H9 (cell line): ENCODE measurements at regions not wholly inside any gene's neighbourhood (a gene's known extent, or its start where the extent isn't known, plus 50 kb on each side); places are given as distances from the start of the nearest gene placed in this dataset.
A peak's percentile ranks its signal among the peaks of the same experiment; 100 is the strongest.

ENCODE experiments used
- DNase-seq: peaks from one replicate; pipeline ENCODE4 v3.0.0-alpha.2; 2017
- H2AFZ ChIP-seq: one replicate; pipeline ENCODE4 v1.6.1; 2013; ENCODE audit warnings: mild to moderate bottlenecking, low read length, control low read depth, moderate library complexity
- H2AK5ac ChIP-seq: 2 replicates; pipeline ENCODE4 v1.6.1; 2013; ENCODE audit warnings: low read length, control low read depth, mixed read lengths; ENCODE audit not compliant: insufficient read length
- H2BK120ac ChIP-seq: one replicate; pipeline ENCODE4 v1.6.1; 2013; ENCODE audit warnings: low read depth, mild to moderate bottlenecking, low read length, control low read depth, inconsistent platforms; ENCODE audit not compliant: poor library complexity, severe bottlenecking
- H2BK12ac ChIP-seq: 2 replicates; pipeline ENCODE4 v1.6.1; 2013; ENCODE audit warnings: low read length, control low read depth, mixed read lengths, low read depth; ENCODE audit not compliant: insufficient read length
- H2BK15ac ChIP-seq: 2 replicates; pipeline ENCODE4 v1.6.1; 2013; ENCODE audit warnings: low read depth, low read length, control low read depth
- H2BK20ac ChIP-seq: one replicate; pipeline ENCODE4 v1.6.1; 2013; ENCODE audit warnings: low read depth, mild to moderate bottlenecking, low read length, control low read depth, inconsistent platforms; ENCODE audit not compliant: poor library complexity, severe bottlenecking
- H2BK5ac ChIP-seq: 2 replicates; pipeline ENCODE4 v1.6.1; 2013; ENCODE audit warnings: low read length, control low read depth, mixed read lengths; ENCODE audit not compliant: insufficient read length
- H3K14ac ChIP-seq: 2 replicates; pipeline ENCODE4 v1.6.1; 2013; ENCODE audit warnings: low read length, control low read depth; ENCODE audit not compliant: insufficient read depth
- H3K18ac ChIP-seq: 2 replicates; pipeline ENCODE4 v1.6.1; 2013; ENCODE audit warnings: low read depth, mild to moderate bottlenecking, mixed read lengths, low read length, control low read depth; ENCODE audit not compliant: insufficient read length
- H3K23ac ChIP-seq: 2 replicates; pipeline ENCODE4 v1.6.1; 2013; ENCODE audit warnings: low read length, control low read depth, mixed read lengths, low read depth; ENCODE audit not compliant: insufficient read length
- H3K23me2 ChIP-seq: 2 replicates; pipeline ENCODE4 v1.6.1; 2013; ENCODE audit warnings: low read depth, mild to moderate bottlenecking, mixed read lengths, low read length, control low read depth; ENCODE audit not compliant: insufficient read length, poor library complexity, severe bottlenecking
- H3K27ac ChIP-seq: 2 replicates; pipeline ENCODE4 v1.5.1; 2013; ENCODE audit warnings: low read length, control low read depth, mixed read lengths, low read depth; ENCODE audit not compliant: insufficient read length
- H3K27me3 ChIP-seq: 2 replicates; pipeline ENCODE4 v1.6.1; 2013; ENCODE audit warnings: low read length, control low read depth, inconsistent platforms; ENCODE audit not compliant: insufficient read depth
- H3K4ac ChIP-seq: 2 replicates; pipeline ENCODE4 v1.6.1; 2013; ENCODE audit warnings: low read depth, mild to moderate bottlenecking, control low read depth, inconsistent platforms, low read length, moderate library complexity
- H3K4me1 ChIP-seq: 2 replicates; pipeline ENCODE4 v1.6.1; 2013; ENCODE audit warnings: low read length, control low read depth, inconsistent platforms; ENCODE audit not compliant: insufficient read depth
- H3K4me2 ChIP-seq: 2 replicates; pipeline ENCODE4 v1.6.1; 2013; ENCODE audit warnings: low read length, control low read depth, mixed read lengths; ENCODE audit not compliant: insufficient read length, insufficient read depth
- H3K56ac ChIP-seq: 2 replicates; pipeline ENCODE4 v1.6.1; 2013; ENCODE audit warnings: low read depth, mild to moderate bottlenecking, mixed read lengths, low read length, control low read depth; ENCODE audit not compliant: insufficient read length
- H3K79me1 ChIP-seq: 2 replicates; pipeline ENCODE4 v1.6.1; 2013; ENCODE audit warnings: low read depth, mild to moderate bottlenecking, moderate library complexity, low read length, control low read depth, inconsistent platforms; ENCODE audit not compliant: insufficient read depth, poor library complexity, severe bottlenecking
- H3K79me2 ChIP-seq: 2 replicates; pipeline ENCODE4 v1.6.1; 2013; ENCODE audit warnings: low read length, control low read depth, inconsistent platforms; ENCODE audit not compliant: insufficient read depth
- H3K9ac ChIP-seq: 2 replicates; pipeline ENCODE4 v1.6.1; 2013; ENCODE audit warnings: low read length, control low read depth, mixed read lengths; ENCODE audit not compliant: insufficient read length; ENCODE audit errors: extremely low read depth
- H3K9me3 ChIP-seq: one replicate; pipeline ENCODE4 v1.6.1; 2013; ENCODE audit warnings: low read depth, low read length, inconsistent platforms; ENCODE audit not compliant: control insufficient read depth
- H3T11ph ChIP-seq: one replicate; pipeline ENCODE4 v1.6.1; 2013; ENCODE audit warnings: mild to moderate bottlenecking, low read length, control low read depth, inconsistent platforms
- H4K20me1 ChIP-seq: one replicate; pipeline ENCODE4 v1.6.1; 2013; ENCODE audit not compliant: control insufficient read depth, insufficient read length, insufficient read depth
- H4K5ac ChIP-seq: 2 replicates; pipeline ENCODE4 v1.6.1; 2013; ENCODE audit warnings: low read depth, mild to moderate bottlenecking, mixed read lengths, low read length, control low read depth; ENCODE audit not compliant: insufficient read length
- H4K8ac ChIP-seq: replicated peaks from 2 replicates; pipeline ENCODE4 v1.6.1; 2013; ENCODE audit warnings: low read length, control low read depth, mixed read lengths, low read depth; ENCODE audit not compliant: insufficient read length
- H4K91ac ChIP-seq: 2 replicates; pipeline ENCODE4 v1.6.1; 2013; ENCODE audit warnings: low read depth, mild to moderate bottlenecking, moderate library complexity, mixed read lengths, low read length, control low read depth; ENCODE audit not compliant: insufficient read length
- H3K27ac Mint-ChIP-seq, 3 experiments: 2 replicates in 2 of 3; 3 replicates in 1 of 3; pipeline ENCODE4 v1.8.0; 2020 to 2021; ENCODE audit warnings: mixed read lengths in 3 of 3, mild to moderate bottlenecking in 1 of 3, moderate library complexity in 1 of 3
- H3K27me3 Mint-ChIP-seq: 2 replicates; pipeline ENCODE4 v1.8.0; 2021; ENCODE audit warnings: low read depth, mild to moderate bottlenecking, moderate library complexity, mixed read lengths
- H3K36me3 Mint-ChIP-seq, 3 experiments: 2 replicates in 2 of 3; 3 replicates in 1 of 3; pipeline ENCODE4 v1.8.0; 2020 to 2021; ENCODE audit warnings: low read depth in 3 of 3, mixed read lengths in 3 of 3; ENCODE audit not compliant: insufficient read depth in 1 of 3
- H3K4me1 Mint-ChIP-seq, 2 experiments: 2 replicates each; pipeline ENCODE4 v1.8.0; 2020; ENCODE audit warnings: mixed read lengths in 2 of 2
- H3K4me3 Mint-ChIP-seq, 2 experiments: 2 replicates in 1 of 2; 3 replicates in 1 of 2; pipeline ENCODE4 v1.8.0; 2020 to 2021; ENCODE audit warnings: mild to moderate bottlenecking in 2 of 2, mixed read lengths in 2 of 2, moderate library complexity in 1 of 2
- H3K9me3 Mint-ChIP-seq, 2 experiments: 2 replicates in 1 of 2; 3 replicates in 1 of 2; pipeline ENCODE4 v1.8.0; 2020; ENCODE audit warnings: mild to moderate bottlenecking in 2 of 2, mixed read lengths in 2 of 2, moderate library complexity in 1 of 2
- CTCF ChIP-seq: fragments of 200-600 bp; sonication (generic); conservative IDR thresholded peaks from 3 replicates; pipeline ENCODE4 v1.8.0; 2021; ENCODE audit warnings: antibody characterized with exemption, mild to moderate bottlenecking
- WGBS: extraction: QIAGEN DNeasy Blood & Tissue Kit; methylation state at CpG from one replicate; pipeline ENCODE4 v1.1.7; 2013; ENCODE audit warnings: missing lambda C conversion rate, low lambda C conversion rate, mixed read lengths; ENCODE audit not compliant: insufficient read length; ENCODE audit errors: extremely low coverage; 5-methylcytosine and 5-hydroxymethylcytosine counted together

GRCh38 chr10:83184641-83185040 lies 954.7 kb upstream of the GHITM start:
- TF ChIP-seq CTCF, result no peak
- no peaks in the 10 kb centered on the region for H3K4me1 ChIP-seq
- no peak overlapping the region for H3T11ph ChIP-seq
- no peak overlapping the region for H2BK5ac ChIP-seq
- no peaks in the 10 kb centered on the region for H3K79me1 ChIP-seq
- H3K27me3 ChIP-seq, result no peaks in the 10 kb centered on the region
- no peak overlapping the region for H4K8ac ChIP-seq
- H2BK12ac ChIP-seq, result no peak overlapping the region
- no peak overlapping the region for H3K4me2 ChIP-seq
- H2BK15ac ChIP-seq, result no peak overlapping the region
- H3K79me2 ChIP-seq, result no peaks in the 10 kb centered on the region
- Mint-ChIP-seq H3K27ac (no peak overlapping the region), H3K4me3 (no peak overlapping the region), H3K36me3 (peaks cover 2 to 15% (median 4%) of the 10 kb centered on the region in 3 experiments; a peak in 6 of 7 replicates), H3K9me3 (peaks cover 6 to 10% of the 10 kb centered on the region in 2 experiments; a peak in 3 of 5 replicates), H3K4me1 (no peaks in the 10 kb centered on the region), H3K27me3 (no peaks in the 10 kb centered on the region)
- H4K91ac ChIP-seq, result no peak overlapping the region
- H3K18ac ChIP-seq, result no peak overlapping the region
- H2BK20ac ChIP-seq, result no peak overlapping the region
- no peak overlapping the region for H2BK120ac ChIP-seq
- H2AK5ac ChIP-seq, result no peak overlapping the region
- H4K20me1 ChIP-seq, result no peaks in the 10 kb centered on the region
- no peaks in the 10 kb centered on the region for H3K23me2 ChIP-seq
- H3K23ac ChIP-seq, result no peak overlapping the region
- no peak for DNase-seq
- no peak overlapping the region for H3K4ac ChIP-seq
- whole genome bisulfite sequencing, result no CpG with 5 or more reads among the region's 6 CpGs
- H4K5ac ChIP-seq, result peak overlapping the region; percentile 17
- H3K14ac ChIP-seq, result no peak overlapping the region
- no peak overlapping the region for H3K56ac ChIP-seq
- no peaks in the 10 kb centered on the region for H3K9me3 ChIP-seq
- H3K9ac ChIP-seq, result no peak overlapping the region
- H2AFZ ChIP-seq, result no peak overlapping the region
- no peak overlapping the region for H3K27ac ChIP-seq
